GM12878 (cell line): ENCODE measurements at regions not wholly inside any gene's neighbourhood (a gene's known extent, or its start where the extent isn't known, plus 50 kb on each side); places are given as distances from the start of the nearest gene placed in this dataset.

Source experiments
- ATAC-seq: fragments of 200-7000 bp; cut with Tn5 transposase; 3 replicates; pipeline ENCODE4 v1.9.1; 2020; ENCODE audit warnings: mild to moderate bottlenecking, moderate library complexity
- BruUV-seq: library from RNA; stranded (reverse); fragments of 400-500 nt; replicated peaks from 2 replicates; lab custom pipeline; 2021; lab: Mats Ljungman, UMichigan
- CTCF ChIA-PET: fragments of 300-600 bp; sonication (Branson Sonifier 250); formaldehyde crosslinking; extraction: SDS; loops from one replicate; lab custom pipeline; 2021; ENCODE audit warnings: inconsistent platforms; lab: Yijun Ruan, JAX
- POLR2A ChIA-PET: fragments of 350-600 bp; formaldehyde crosslinking; extraction: SDS; loops from one replicate; lab custom pipeline; 2021; ENCODE audit warnings: inconsistent platforms; lab: Charles Lee
- RAD21 ChIA-PET: fragments of 300-600 bp; sonication (Branson Sonifier 250); formaldehyde crosslinking; loops from one replicate; lab custom pipeline; 2023; ENCODE audit warnings: antibody characterized with exemption; ENCODE audit not compliant: unreplicated experiment; lab: Charles Lee
- SMC1A ChIA-PET: fragments of 300-600 bp; sonication (Branson Sonifier 250); formaldehyde crosslinking; loops from one replicate; lab custom pipeline; 2023; ENCODE audit not compliant: unreplicated experiment, uncharacterized antibody; lab: Charles Lee
- DNase-seq: peaks from one replicate; pipeline ENCODE4 v3.0.0-alpha.2; 2011; ENCODE audit warnings: low read depth, low spot score
- FAIRE-seq: peaks from 3 replicates; lab custom pipeline; 2011; peaks lifted over from hg19 to GRCh38; lab: Jason Lieb, UNC
- H2AFZ ChIP-seq: 2 replicates; pipeline ENCODE4 v1.6.0; 2011; ENCODE audit warnings: low read depth, low read length, control low read depth; ENCODE audit not compliant: control insufficient read depth
- H3K27ac ChIP-seq: 2 replicates; pipeline ENCODE4 v1.5.1; 2011; ENCODE audit warnings: control low read depth; ENCODE audit not compliant: control insufficient read depth, insufficient read depth
- H3K27me3 ChIP-seq, 2 experiments: replicated peaks in 1 of 2; 2 replicates each; pipeline versions ENCODE4 v1.6.0 to v1.6.1; 2011; ENCODE audit warnings: low read length in 1 of 2; ENCODE audit not compliant: control insufficient read depth in 2 of 2, insufficient read depth in 2 of 2
- H3K36me3 ChIP-seq, 2 experiments: 2 replicates each; pipeline ENCODE4 v1.5.1; 2011; ENCODE audit warnings: low read length in 1 of 2; ENCODE audit not compliant: control insufficient read depth in 2 of 2, insufficient read depth in 2 of 2
- H3K4me1 ChIP-seq: 2 replicates; pipeline ENCODE4 v1.6.1; 2011; ENCODE audit warnings: mild to moderate bottlenecking, low read length, moderate library complexity, mixed read lengths; ENCODE audit not compliant: control insufficient read depth, insufficient read depth
- H3K4me2 ChIP-seq: 2 replicates; pipeline ENCODE4 v1.6.0; 2011; ENCODE audit warnings: control low read depth; ENCODE audit not compliant: control insufficient read depth, insufficient read depth
- H3K4me3 ChIP-seq: fragments of 200-600 bp; sonication (generic); 2 replicates; pipeline ENCODE4 v1.5.1; 2016
- H3K79me2 ChIP-seq: 2 replicates; pipeline ENCODE4 v1.6.0; 2011; ENCODE audit warnings: low read length; ENCODE audit not compliant: control insufficient read depth, insufficient read depth
- H3K9ac ChIP-seq: 2 replicates; pipeline ENCODE4 v1.8.0; 2011; ENCODE audit warnings: low read length, control low read depth, mixed read lengths; ENCODE audit not compliant: control insufficient read depth, insufficient read depth
- H3K9me3 ChIP-seq: replicated peaks from 3 replicates; pipeline ENCODE4 v1.5.1; 2011; ENCODE audit warnings: mild to moderate bottlenecking, low read length; ENCODE audit not compliant: control insufficient read depth, insufficient read depth
- H4K20me1 ChIP-seq: 2 replicates; pipeline ENCODE4 v1.6.0; 2011; ENCODE audit not compliant: control insufficient read depth, insufficient read depth
- BRCA1 ChIP-seq: IDR thresholded peaks from 2 replicates; pipeline ENCODE4 v1.6.1; 2011; ENCODE audit warnings: low read depth, low read length, improper control_type of control experiment
- E2F4 ChIP-seq: IDR thresholded peaks from 2 replicates; pipeline ENCODE4 v1.6.1; 2012; ENCODE audit warnings: low read depth, low read length, improper control_type of control experiment
- GABPA ChIP-seq: IDR thresholded peaks from 2 replicates; pipeline ENCODE4 v1.6.1; 2014; ENCODE audit warnings: antibody characterized with exemption, low read depth, mild to moderate bottlenecking, inconsistent platforms
- MEF2B ChIP-seq: fragments of 450-650 bp; IDR thresholded peaks from 2 replicates; pipeline ENCODE4 v1.6.1; 2018; ENCODE audit warnings: mild to moderate bottlenecking, moderate library complexity; ENCODE audit not compliant: partially characterized antibody, poor library complexity, severe bottlenecking
- POLR2AphosphoS2 ChIP-seq: IDR thresholded peaks from 2 replicates; pipeline ENCODE4 v1.6.1; 2011; ENCODE audit warnings: low read depth, mild to moderate bottlenecking, low read length, improper control_type of control experiment, moderate library complexity
- SMAD1 ChIP-seq: fragments of 450-650 bp; IDR thresholded peaks from 2 replicates; pipeline ENCODE4 v1.6.1; 2018; ENCODE audit warnings: mild to moderate bottlenecking, low read depth; ENCODE audit not compliant: partially characterized antibody
- USF2 ChIP-seq: IDR thresholded peaks from 2 replicates; pipeline ENCODE4 v1.6.1; 2011; ENCODE audit warnings: low read depth, low read length, improper control_type of control experiment, borderline replicate concordance
- ZBTB33 ChIP-seq: fragments of 450-650 bp; IDR thresholded peaks from 2 replicates; pipeline ENCODE4 v1.6.1; 2017; ENCODE audit warnings: mild to moderate bottlenecking
- ZBTB40 ChIP-seq: fragments of 450-650 bp; IDR thresholded peaks from 2 replicates; pipeline ENCODE4 v1.6.1; 2016; ENCODE audit warnings: mild to moderate bottlenecking, moderate library complexity, borderline replicate concordance
- ZNF274 ChIP-seq: IDR thresholded peaks from one replicate; pipeline ENCODE4 v1.8.0; 2011; ENCODE audit not compliant: insufficient read length, insufficient read depth
- WGBS: methylation state at CpG from one replicate; pipeline ENCODE4 v1.1.6; 2016; ENCODE audit warnings: low lambda C conversion rate; ENCODE audit not compliant: insufficient replicate concordance, insufficient coverage; ENCODE audit errors: missing lambda C conversion rate; 5-methylcytosine and 5-hydroxymethylcytosine counted together
- in situ Hi-C: fragments of 300-500 bp; cut with MboI; formaldehyde crosslinking; loops from 9 replicates; pipeline ENCODE4 v1.14.3; 2018; ENCODE audit warnings: mixed read lengths
- intact Hi-C: fragments of 100-400 bp; cut with micrococcal nuclease; formaldehyde crosslinking; loops from one replicate; pipeline ENCODE4 v1.14.2; 2022; ENCODE audit not compliant: unreplicated experiment

- TF ChIP-seq GABPA (no peak), MEF2B (no peak), ZBTB40 (no peak), USF2 (no peak), POLR2AphosphoS2 (no peak), ZBTB33 (no peak), SMAD1 (no peak), BRCA1 (no peak), ZNF274 (no peak), E2F4 (no peak)
- BruUV-seq, result no TSS peak
- FAIRE-seq, result no peak
- CTCF ChIA-PET, result no interaction called here
- POLR2A ChIA-PET, result no interaction called here
- in situ Hi-C loops, result no loop called here
- H3K36me3 ChIP-seq, result no peaks in the 10 kb centered on the region
- H3K4me1 ChIP-seq, result no peaks in the 10 kb centered on the region
- H3K79me2 ChIP-seq, result no peaks in the 10 kb centered on the region
- no peak for DNase-seq
- SMC1A ChIA-PET, result interaction anchor here (1.0 kb wide), 1 partner anchor 223 kb away, joined by 3 read pairs; no protein-coding TSS in a partner anchor
- no peaks in the 10 kb centered on the region; the same call in 2 of the 3 replicates for H3K9me3 ChIP-seq
- WGBS, result 56% methylated on average over 2 of the region's 2 CpGs
- no peak for ATAC-seq
- no peak overlapping the region for H3K27ac ChIP-seq
- H4K20me1 ChIP-seq, result no peaks in the 10 kb centered on the region
- no peak overlapping the region for H2AFZ ChIP-seq
- H3K4me2 ChIP-seq, result no peak overlapping the region
- RAD21 ChIA-PET, result no interaction called here
- no peak overlapping the region for H3K4me3 ChIP-seq
- H3K27me3 ChIP-seq, result no peaks in the 10 kb centered on the region
- intact Hi-C loops, result no loop called here
- no peak overlapping the region for H3K9ac ChIP-seq
Measured at GRCh38 chrX:65933085-65933589, 106.7 kb downstream of the VSIG4 start.
